Left hindlimb (tissue), 1 donor: ENCODE measurements at regions not wholly inside any gene's neighbourhood (a gene's known extent, or its start where the extent isn't known, plus 50 kb on each side); places are given as distances from the start of the nearest gene placed in this dataset.
"Not testable (repeated sequence)": the region's sequence is repeated elsewhere in the genome, so short reads cannot be mapped to it uniquely, and the experiment has no call there.

Experiments
- DNase-seq: peaks from one replicate; pipeline ENCODE4 v3.0.0-alpha.2; 2018

GRCh38 chr6:78515271-78515670 is 352.1 kb upstream of the IRAK1BP1 start:
- no peak for DNase-seq

GRCh38 chr6:78517399-78517798 is 350.0 kb upstream of the IRAK1BP1 start:
- no peak for DNase-seq

- DNase-seq = no peak
Observed at GRCh38 chr6:78523622-78524021, 343.7 kb upstream of the IRAK1BP1 start.

GRCh38 chr6:78525976-78526375 is 341.4 kb upstream of the IRAK1BP1 start:
- no peak for DNase-seq

- DNase-seq = no peak
Observed at GRCh38 chr6:78526432-78526831, 340.9 kb upstream of the IRAK1BP1 start.

- no peak for DNase-seq
Observed at GRCh38 chr6:78528926-78529325, 338.4 kb upstream of the IRAK1BP1 start.

- DNase-seq = no peak
Observed at GRCh38 chr6:78530208-78530607, 337.1 kb upstream of the IRAK1BP1 start.

- DNase-seq = no peak
Observed at GRCh38 chr6:78533426-78533825, 333.9 kb upstream of the IRAK1BP1 start.

- no peak for DNase-seq
Observed at GRCh38 chr6:78533876-78534275, 333.5 kb upstream of the IRAK1BP1 start.

- DNase-seq = no peak
Observed at GRCh38 chr6:78538002-78538401, 329.3 kb upstream of the IRAK1BP1 start.

GRCh38 chr6:78547636-78548035 is 319.7 kb upstream of the IRAK1BP1 start:
- DNase-seq = not testable (repeated sequence)

GRCh38 chr6:78551361-78551760 is 316.0 kb upstream of the IRAK1BP1 start:
- DNase-seq = no peak

- no peak for DNase-seq
Observed at GRCh38 chr6:78552435-78552834, 314.9 kb upstream of the IRAK1BP1 start.

- DNase-seq = no peak
Observed at GRCh38 chr6:78554341-78554740, 313.0 kb upstream of the IRAK1BP1 start.

- no peak for DNase-seq
Observed at GRCh38 chr6:78559056-78559455, 308.3 kb upstream of the IRAK1BP1 start.

- DNase-seq = no peak
Observed at GRCh38 chr6:78561015-78561414, 306.3 kb upstream of the IRAK1BP1 start.

- DNase-seq = no peak
Observed at GRCh38 chr6:78565997-78566396, 301.4 kb upstream of the IRAK1BP1 start.

GRCh38 chr6:78570044-78570443 is 297.3 kb upstream of the IRAK1BP1 start:
- no peak for DNase-seq

GRCh38 chr6:78577585-78577984 is 289.8 kb upstream of the IRAK1BP1 start:
- DNase-seq = no peak

GRCh38 chr6:78578430-78578829 is 288.9 kb upstream of the IRAK1BP1 start:
- DNase-seq = no peak

- DNase-seq = no peak
Observed at GRCh38 chr6:78580923-78581322, 286.4 kb upstream of the IRAK1BP1 start.

GRCh38 chr6:78583079-78583478 is 284.3 kb upstream of the IRAK1BP1 start:
- DNase-seq = no peak

GRCh38 chr6:78589436-78589835 is 277.9 kb upstream of the IRAK1BP1 start:
- DNase-seq = no peak

GRCh38 chr6:78593898-78594667 is 273.3 kb upstream of the IRAK1BP1 start:
- no peak for DNase-seq

GRCh38 chr6:78594668-78595066 is 272.7 kb upstream of the IRAK1BP1 start:
- DNase-seq = no peak
